PC-3 (cell line): ENCODE measurements at regions not wholly inside any gene's neighbourhood (a gene's known extent, or its start where the extent isn't known, plus 50 kb on each side); places are given as distances from the start of the nearest gene placed in this dataset.

Source experiments
- ATAC-seq: fragments of 200-7000 bp; cut with Tn5 transposase; 2 replicates; pipeline ENCODE4 v1.9.1; 2020; ENCODE audit warnings: mild to moderate bottlenecking, moderate library complexity
- BruUV-seq: library from RNA; stranded (reverse); fragments of 400-500 nt; replicated peaks from 2 replicates; lab custom pipeline; 2021; lab: Mats Ljungman, UMichigan
- CTCF ChIA-PET: fragments of 300-600 bp; sonication (Branson Sonifier 250); formaldehyde crosslinking; loops from one replicate; lab custom pipeline; 2022; ENCODE audit warnings: antibody characterized with exemption; lab: Charles Lee
- POLR2A ChIA-PET: fragments of 300-600 bp; sonication (Branson Sonifier 250); formaldehyde crosslinking; loops from one replicate; lab custom pipeline; 2022; ENCODE audit warnings: antibody characterized with exemption; ENCODE audit not compliant: unreplicated experiment; lab: Charles Lee
- DNase-seq: peaks from one replicate; pipeline ENCODE4 v3.0.0-alpha.2; 2015
- H2AFZ ChIP-seq: fragments of 300-600 bp; sonication (generic); 2 replicates; pipeline ENCODE4 v1.6.0; 2016; ENCODE audit warnings: antibody characterized with exemption, low read length
- H3F3A ChIP-seq: fragments of 300-600 bp; sonication (generic); one replicate; pipeline ENCODE4 v1.6.0; 2017; ENCODE audit warnings: antibody characterized with exemption, low read length, control low read depth, mild to moderate bottlenecking; ENCODE audit not compliant: unreplicated experiment
- H3K27ac ChIP-seq: fragments of 300-600 bp; sonication (generic); 2 replicates; pipeline ENCODE4 v1.5.1; 2016; ENCODE audit warnings: mild to moderate bottlenecking, low read length
- H3K27me3 ChIP-seq: fragments of 300-600 bp; sonication (generic); 2 replicates; pipeline ENCODE4 v1.6.1; 2016; ENCODE audit warnings: low read length, mixed read lengths
- H3K36me3 ChIP-seq: fragments of 300-600 bp; sonication (generic); 2 replicates; pipeline ENCODE4 v1.6.1; 2016; ENCODE audit warnings: low read depth, mixed run types, low read length, mixed read lengths
- H3K4me1 ChIP-seq: fragments of 300-600 bp; sonication (generic); 2 replicates; pipeline ENCODE4 v1.5.1; 2016; ENCODE audit warnings: low read length; ENCODE audit not compliant: insufficient read depth
- H3K4me2 ChIP-seq: fragments of 300-600 bp; sonication (generic); 2 replicates; pipeline ENCODE4 v1.6.0; 2016; ENCODE audit warnings: low read length
- H3K4me3 ChIP-seq: fragments of 300-600 bp; sonication (generic); 2 replicates; pipeline ENCODE4 v1.5.1; 2016; ENCODE audit warnings: mild to moderate bottlenecking, low read length, mixed read lengths
- H3K79me2 ChIP-seq: fragments of 300-600 bp; sonication (generic); 2 replicates; pipeline ENCODE4 v1.6.1; 2017; ENCODE audit warnings: low read length, mixed read lengths
- H3K9ac ChIP-seq: fragments of 300-600 bp; sonication (generic); 2 replicates; pipeline ENCODE4 v1.6.0; 2016; ENCODE audit warnings: mild to moderate bottlenecking, low read length
- H3K9me2 ChIP-seq: fragments of 300-600 bp; sonication (generic); replicated peaks from 2 replicates; pipeline ENCODE4 v1.6.1; 2016; ENCODE audit warnings: mixed run types, low read length, mixed read lengths
- H3K9me3 ChIP-seq: fragments of 300-600 bp; sonication (generic); 2 replicates; pipeline ENCODE4 v1.6.1; 2016; ENCODE audit warnings: low read length, mixed read lengths
- H4K20me1 ChIP-seq: fragments of 300-600 bp; sonication (generic); 2 replicates; pipeline ENCODE4 v1.6.1; 2016; ENCODE audit warnings: low read length, mixed read lengths
- CTCF ChIP-seq: fragments of 300-600 bp; sonication (generic); conservative IDR thresholded peaks from 2 replicates; pipeline ENCODE4 v1.5.1; 2017; ENCODE audit warnings: antibody characterized with exemption, low read depth, mild to moderate bottlenecking, low read length
- EZH2 ChIP-seq: fragments of 300-600 bp; sonication (generic); IDR thresholded peaks from one replicate; pipeline ENCODE4 v1.6.1; 2017; ENCODE audit warnings: antibody characterized with exemption, mild to moderate bottlenecking, low read length; ENCODE audit not compliant: unreplicated experiment
- EZH2phosphoT487 ChIP-seq: fragments of 300-600 bp; sonication (generic); IDR thresholded peaks from 2 replicates; pipeline ENCODE4 v1.6.1; 2018; ENCODE audit warnings: mild to moderate bottlenecking, antibody characterized with exemption, low read length, borderline replicate concordance
- intact Hi-C: fragments of 100-400 bp; cut with micrococcal nuclease; formaldehyde crosslinking; loops from 2 replicates; pipeline ENCODE4 v1.9.0; 2023

DNA sequence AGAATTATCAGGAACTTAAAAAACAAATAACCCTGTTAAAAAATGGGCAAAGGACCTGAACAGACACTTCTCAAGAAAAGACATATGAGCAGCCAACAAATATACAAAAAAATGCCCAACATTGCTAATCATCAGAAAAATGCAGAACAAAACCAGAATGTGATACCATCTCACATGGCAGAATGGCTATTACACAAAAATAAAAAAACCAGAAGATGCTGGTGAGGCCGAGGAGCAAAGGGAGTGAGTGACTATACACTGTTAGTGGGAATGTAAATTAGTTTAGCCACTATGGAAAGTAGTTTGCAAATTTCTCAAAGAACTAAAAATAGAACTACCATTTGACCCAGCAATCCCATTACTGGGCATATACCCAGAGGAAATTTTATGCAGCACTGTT is 95.8 kb upstream of the DSEL start:
- no peaks in the 10 kb centered on the region for H4K20me1 ChIP-seq
- H3K27me3 ChIP-seq, result no peaks in the 10 kb centered on the region
- CTCF ChIA-PET, result no interaction called here
- H3K4me3 ChIP-seq, result no peak overlapping the region
- H3K9ac ChIP-seq, result no peak overlapping the region
- H3K4me1 ChIP-seq, result no peaks in the 10 kb centered on the region
- DNase-seq, result no peak
- POLR2A ChIA-PET, result no interaction called here
- H3K4me2 ChIP-seq, result no peak overlapping the region
- no peak overlapping the region for H3K27ac ChIP-seq
- H3K9me3 ChIP-seq, result no peaks in the 10 kb centered on the region
- TF ChIP-seq EZH2 (no peak), EZH2phosphoT487 (no peak), CTCF (no peak)
- no peaks in the 10 kb centered on the region for H3F3A ChIP-seq
- no peaks in the 10 kb centered on the region for H3K79me2 ChIP-seq
- no TSS peak for BruUV-seq
- ATAC-seq, result no peak
- H2AFZ ChIP-seq, result no peak overlapping the region
- intact Hi-C loops, result no loop called here
- H3K36me3 ChIP-seq, result no peaks in the 10 kb centered on the region
- no peaks in the 10 kb centered on the region for H3K9me2 ChIP-seq

DNA sequence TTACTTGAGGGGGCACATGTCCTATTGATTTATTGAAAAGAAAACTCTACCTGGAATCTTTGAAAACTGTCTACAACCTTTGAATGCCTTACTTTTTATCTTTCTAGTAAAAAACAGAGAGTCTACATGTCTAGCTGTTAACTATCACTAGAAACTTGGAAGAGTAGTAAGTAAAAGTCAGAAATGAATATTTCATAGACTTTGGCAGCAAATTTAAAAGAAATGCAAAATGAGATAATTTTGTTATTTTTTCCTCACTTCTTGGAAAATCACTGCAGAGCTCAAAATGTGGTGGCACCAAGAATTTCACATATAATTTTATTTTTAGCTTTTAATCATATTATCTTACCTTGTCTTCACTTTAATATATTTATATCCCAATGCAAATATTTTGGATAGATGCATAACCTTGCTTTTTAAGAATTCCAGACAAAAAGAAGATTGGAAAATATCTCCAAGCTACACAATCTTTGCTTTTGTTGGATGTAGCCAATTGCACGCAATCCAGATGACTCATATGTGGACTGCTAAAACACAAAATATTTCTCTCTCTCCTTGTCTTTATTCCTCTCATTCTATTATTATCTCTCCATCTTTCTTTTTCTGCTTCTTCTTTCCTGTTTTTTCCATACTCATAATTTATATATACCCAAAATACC is 92.2 kb upstream of the DSEL start:
- TF ChIP-seq CTCF (no peak), EZH2 (no peak), EZH2phosphoT487 (no peak)
- H2AFZ ChIP-seq, result no peak overlapping the region
- H3K79me2 ChIP-seq, result no peaks in the 10 kb centered on the region
- H3K9me3 ChIP-seq, result no peaks in the 10 kb centered on the region
- H3K9ac ChIP-seq, result no peak overlapping the region
- no peak overlapping the region for H3K4me3 ChIP-seq
- DNase-seq (peak; percentile 14), ATAC-seq (no peak)
- intact Hi-C loops, result no loop called here
- no peaks in the 10 kb centered on the region for H3K36me3 ChIP-seq
- no peak overlapping the region for H3K4me2 ChIP-seq
- no peaks in the 10 kb centered on the region for H3K4me1 ChIP-seq
- H3F3A ChIP-seq, result no peaks in the 10 kb centered on the region
- CTCF ChIA-PET, result no interaction called here
- no peak overlapping the region for H3K27ac ChIP-seq
- H3K9me2 ChIP-seq, result no peaks in the 10 kb centered on the region
- no peaks in the 10 kb centered on the region for H4K20me1 ChIP-seq
- no TSS peak for BruUV-seq
- no peaks in the 10 kb centered on the region for H3K27me3 ChIP-seq
- POLR2A ChIA-PET, result no interaction called here

GRCh38 chr18:67608191-67608590 is 91.7 kb upstream of the DSEL start:
- ATAC-seq (no peak), DNase-seq (no peak)
- no peaks in the 10 kb centered on the region for H3K9me3 ChIP-seq
- no peaks in the 10 kb centered on the region for H3K4me1 ChIP-seq
- H3K27ac ChIP-seq, result no peak overlapping the region
- no peak overlapping the region for H3K9ac ChIP-seq
- BruUV-seq, result no TSS peak
- no peaks in the 10 kb centered on the region for H3K9me2 ChIP-seq
- no peaks in the 10 kb centered on the region for H3K79me2 ChIP-seq
- H3K27me3 ChIP-seq, result no peaks in the 10 kb centered on the region
- intact Hi-C loops, result no loop called here
- no peak overlapping the region for H2AFZ ChIP-seq
- CTCF ChIA-PET, result no interaction called here
- H3K4me3 ChIP-seq, result no peak overlapping the region
- no peak for TF ChIP-seq EZH2phosphoT487
- H4K20me1 ChIP-seq, result no peaks in the 10 kb centered on the region
- POLR2A ChIA-PET, result no interaction called here
- H3F3A ChIP-seq, result no peaks in the 10 kb centered on the region
- H3K36me3 ChIP-seq, result no peaks in the 10 kb centered on the region
- H3K4me2 ChIP-seq, result no peak overlapping the region
